Gastroesophageal sphincter (tissue), 3 donors: ENCODE measurements at regions not wholly inside any gene's neighbourhood (a gene's known extent, or its start where the extent isn't known, plus 50 kb on each side); places are given as distances from the start of the nearest gene placed in this dataset.

ENCODE experiments used
- EP300 ChIP-seq: sonication (generic); formaldehyde crosslinking; IDR thresholded peaks from one replicate; pipeline ENCODE4 v1.6.1; 2017; ENCODE audit warnings: antibody characterized with exemption, mild to moderate bottlenecking
- POLR2A ChIP-seq, 2 donors: fragments of 450-650 bp; IDR thresholded peaks; one replicate each; pipeline ENCODE4 v1.6.1; 2017; ENCODE audit warnings: antibody characterized with exemption in 2 of 2, mild to moderate bottlenecking in 2 of 2, moderate library complexity in 1 of 2
- POLR2AphosphoS5 ChIP-seq: sonication (generic); formaldehyde crosslinking; IDR thresholded peaks from one replicate; pipeline ENCODE4 v1.6.1; 2017; ENCODE audit warnings: antibody characterized with exemption
- TF ChIP-seq, protein P1 (sequence below), 4 experiments: fragments of 200-600 bp in 2 of 4; fragments of 450-650 bp in 2 of 4; sonication (generic) in 1 of 4; IDR thresholded peaks; one replicate each; pipeline ENCODE4 v1.5.1; 2017 to 2019; ENCODE audit warnings: antibody characterized with exemption in 4 of 4, mild to moderate bottlenecking in 2 of 4, moderate library complexity in 2 of 4

DNA sequence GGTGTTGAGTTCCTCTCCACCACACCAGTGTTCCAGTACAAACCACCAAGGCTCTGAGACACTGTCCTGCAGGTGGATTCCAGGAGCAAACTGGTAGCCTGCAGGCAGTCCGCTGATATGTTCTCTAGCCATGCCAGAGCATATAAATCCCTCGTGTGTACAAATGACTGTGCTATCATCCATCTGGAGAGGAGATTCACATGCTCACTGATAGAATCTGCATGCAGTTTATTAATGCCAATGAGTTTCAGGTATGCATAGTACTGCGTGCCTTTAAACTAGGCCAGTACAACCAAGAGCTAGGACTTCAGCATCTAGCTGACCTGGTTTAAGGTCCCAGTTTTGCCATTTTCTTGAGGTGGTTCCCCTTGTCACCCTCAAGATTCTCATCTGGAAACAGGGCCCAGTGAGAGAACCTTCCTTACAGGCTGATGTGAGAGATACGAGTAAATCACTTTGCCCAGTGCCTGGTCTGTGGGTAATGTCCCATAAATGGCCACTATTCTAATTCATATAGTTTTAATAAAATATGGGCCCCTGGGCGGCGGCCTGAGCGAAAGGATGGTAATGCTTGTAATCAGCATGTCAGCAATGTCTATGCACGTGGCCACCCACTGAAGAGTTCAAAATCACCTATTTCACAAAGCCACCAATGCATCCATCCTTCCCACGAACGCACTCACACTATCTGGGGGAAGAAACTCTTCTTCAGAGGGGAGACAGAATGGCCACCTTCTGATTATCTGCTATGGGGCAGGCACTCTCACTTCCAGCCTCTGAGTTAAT lies 268.0 kb upstream of the ZMIZ1 start:
- TF ChIP-seq, protein P1, sequence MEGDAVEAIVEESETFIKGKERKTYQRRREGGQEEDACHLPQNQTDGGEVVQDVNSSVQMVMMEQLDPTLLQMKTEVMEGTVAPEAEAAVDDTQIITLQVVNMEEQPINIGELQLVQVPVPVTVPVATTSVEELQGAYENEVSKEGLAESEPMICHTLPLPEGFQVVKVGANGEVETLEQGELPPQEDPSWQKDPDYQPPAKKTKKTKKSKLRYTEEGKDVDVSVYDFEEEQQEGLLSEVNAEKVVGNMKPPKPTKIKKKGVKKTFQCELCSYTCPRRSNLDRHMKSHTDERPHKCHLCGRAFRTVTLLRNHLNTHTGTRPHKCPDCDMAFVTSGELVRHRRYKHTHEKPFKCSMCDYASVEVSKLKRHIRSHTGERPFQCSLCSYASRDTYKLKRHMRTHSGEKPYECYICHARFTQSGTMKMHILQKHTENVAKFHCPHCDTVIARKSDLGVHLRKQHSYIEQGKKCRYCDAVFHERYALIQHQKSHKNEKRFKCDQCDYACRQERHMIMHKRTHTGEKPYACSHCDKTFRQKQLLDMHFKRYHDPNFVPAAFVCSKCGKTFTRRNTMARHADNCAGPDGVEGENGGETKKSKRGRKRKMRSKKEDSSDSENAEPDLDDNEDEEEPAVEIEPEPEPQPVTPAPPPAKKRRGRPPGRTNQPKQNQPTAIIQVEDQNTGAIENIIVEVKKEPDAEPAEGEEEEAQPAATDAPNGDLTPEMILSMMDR (IDR thresholded peaks at IDR 0.05) = no peak
- no peak for TF ChIP-seq EP300
- no peak for TF ChIP-seq POLR2AphosphoS5
- TF ChIP-seq POLR2A (IDR thresholded peaks at IDR 0.05) = no peak
